Gastrocnemius medialis (tissue), 4 donors: ENCODE measurements at regions not wholly inside any gene's neighbourhood (a gene's known extent, or its start where the extent isn't known, plus 50 kb on each side); places are given as distances from the start of the nearest gene placed in this dataset.

Experiments
- CTCF ChIP-seq, 5 experiments: fragments of 450-650 bp in 3 of 5; fragments of 200-600 bp in 2 of 5; sonication (generic) in 2 of 5; IDR thresholded peaks in 4 of 5; conservative IDR thresholded peaks in 1 of 5; 1 replicate in 4 of 5; 2 replicates in 1 of 5; pipeline ENCODE4 v1.5.1; 2016 to 2019; ENCODE audit warnings: antibody characterized with exemption in 5 of 5, mild to moderate bottlenecking in 3 of 5, moderate library complexity in 3 of 5
- POLR2A ChIP-seq, 2 donors: fragments of 450-650 bp; IDR thresholded peaks; one replicate each; pipeline ENCODE4 v1.6.1; 2017; ENCODE audit warnings: antibody characterized with exemption in 2 of 2, mild to moderate bottlenecking in 2 of 2, moderate library complexity in 2 of 2

DNA sequence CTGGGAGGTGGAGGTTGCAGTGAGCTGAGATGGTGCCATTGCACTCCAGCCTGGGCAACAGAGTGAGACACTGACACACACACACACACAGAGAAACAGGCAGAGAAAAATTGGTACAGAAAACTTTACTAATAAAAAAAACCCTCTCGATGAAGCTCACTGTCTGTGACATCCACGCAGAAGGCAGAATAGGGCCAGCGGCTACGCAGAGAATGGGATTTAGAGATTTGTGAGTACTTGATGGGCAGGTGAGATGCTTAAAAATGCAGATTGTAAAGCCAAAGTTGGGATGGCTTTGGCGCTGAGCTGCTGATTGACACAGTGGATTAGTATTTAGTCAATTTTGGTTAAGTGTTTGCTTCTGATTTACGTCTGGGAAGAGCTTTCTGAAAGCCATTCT is 561.1 kb downstream of the TBC1D22A start:
- TF ChIP-seq CTCF (IDR thresholded peaks at IDR 0.05 in 4 of 5, conservative IDR thresholded peaks at IDR 0.05 in 1 of 5): no peak
- no peak for TF ChIP-seq POLR2A (IDR thresholded peaks at IDR 0.05)
